ENCODE measurements at regions not wholly inside any gene's neighbourhood (a gene's known extent, or its start where the extent isn't known, plus 50 kb on each side); places are given as distances from the start of the nearest gene placed in this dataset.

GRCh38 chr12:83470749-83471148, 784.0 kb downstream of the TMTC2 start:
- no peaks in the 10 kb centered on the region for H3K27me3 ChIP-seq
- no peak for TF ChIP-seq POLR2AphosphoS5 (IDR thresholded peaks at IDR 0.05)
- no peaks in the 10 kb centered on the region for H3K4me1 ChIP-seq
- no peak for DNase-seq
- intact Hi-C loops (cut with DNase I) = no loop called here
- no peak overlapping the region for H3K4me3 ChIP-seq
- no peaks in the 10 kb centered on the region for H3K36me3 ChIP-seq
- H3K27ac ChIP-seq = no peak overlapping the region
- WGBS, 2 donors = 18 to 57% methylated on average over 3 of the region's 3 CpGs
- no peaks in the 10 kb centered on the region for H3K9me3 ChIP-seq

- H3K27me3 ChIP-seq = no peaks in the 10 kb centered on the region
These were observed 782.5 kb downstream of the TMTC2 start for GRCh38 chr12:83468988-83469908.

GRCh38 chr12:83465632-83466031, 778.9 kb downstream of the TMTC2 start:
- whole genome bisulfite sequencing, 2 donors = 20 to 64% methylated on average over 2 of the region's 2 CpGs
- intact Hi-C loops (cut with DNase I) = no loop called here
- no peak for DNase-seq
- H3K9me3 ChIP-seq = no peaks in the 10 kb centered on the region
- no peak overlapping the region for H3K27ac ChIP-seq
- no peaks in the 10 kb centered on the region for H3K36me3 ChIP-seq
- H3K27me3 ChIP-seq = no peaks in the 10 kb centered on the region
- H3K4me1 ChIP-seq = no peaks in the 10 kb centered on the region
- TF ChIP-seq CTCF (IDR thresholded peaks at IDR 0.05) (no peak), POLR2A (IDR thresholded peaks at IDR 0.05) (no peak), EP300 (IDR thresholded peaks at IDR 0.05) (no peak)
- no peak overlapping the region for H3K4me3 ChIP-seq

More at GRCh38 chr12:83468988-83469908, 782.5 kb downstream of the TMTC2 start:
- intact Hi-C loops (cut with DNase I) = no loop called here
- H3K4me3 ChIP-seq = no peak overlapping the region
- DNase-seq = no peak
- H3K4me1 ChIP-seq = no peaks in the 10 kb centered on the region
- no peaks in the 10 kb centered on the region for H3K36me3 ChIP-seq
- no peak for TF ChIP-seq POLR2A (IDR thresholded peaks at IDR 0.05)
- no peak for TF ChIP-seq POLR2AphosphoS5 (IDR thresholded peaks at IDR 0.05)
- no peak for TF ChIP-seq CTCF (IDR thresholded peaks at IDR 0.05)
- TF ChIP-seq EP300 (IDR thresholded peaks at IDR 0.05) = no peak
- WGBS, 2 donors = 71 to 82% methylated on average over 5 of the region's 5 CpGs
- H3K9me3 ChIP-seq = no peaks in the 10 kb centered on the region
- H3K27ac ChIP-seq = no peak overlapping the region

- intact Hi-C loops (cut with DNase I) = no loop called here
- DNase-seq = no peak
- no peak for TF ChIP-seq POLR2AphosphoS5 (IDR thresholded peaks at IDR 0.05)
- no peak for TF ChIP-seq POLR2A (IDR thresholded peaks at IDR 0.05)
- no peak for TF ChIP-seq EP300 (IDR thresholded peaks at IDR 0.05)
- TF ChIP-seq CTCF (IDR thresholded peaks at IDR 0.05) = no peak
- no peaks in the 10 kb centered on the region for H3K27me3 ChIP-seq
- H3K4me3 ChIP-seq = no peak overlapping the region
- H3K9me3 ChIP-seq = no peaks in the 10 kb centered on the region
- no peaks in the 10 kb centered on the region for H3K4me1 ChIP-seq
- no peaks in the 10 kb centered on the region for H3K36me3 ChIP-seq
- H3K27ac ChIP-seq = no peak overlapping the region
These were observed 775.7 kb downstream of the TMTC2 start for GRCh38 chr12:83462419-83462818.

- H3K27me3 ChIP-seq = no peaks in the 10 kb centered on the region
- intact Hi-C loops (cut with DNase I) = no loop called here
- no peaks in the 10 kb centered on the region for H3K4me1 ChIP-seq
- 65 to 74% methylated on average over 3 of the region's 3 CpGs for whole genome bisulfite sequencing, 2 donors
- H3K4me3 ChIP-seq = no peak overlapping the region
- no peak overlapping the region for H3K27ac ChIP-seq
- no peak for DNase-seq
- no peaks in the 10 kb centered on the region for H3K9me3 ChIP-seq
- H3K36me3 ChIP-seq = no peaks in the 10 kb centered on the region
- TF ChIP-seq EP300 (IDR thresholded peaks at IDR 0.05) = no peak
- TF ChIP-seq CTCF (IDR thresholded peaks at IDR 0.05) = no peak
- no peak for TF ChIP-seq POLR2AphosphoS5 (IDR thresholded peaks at IDR 0.05)
- no peak for TF ChIP-seq POLR2A (IDR thresholded peaks at IDR 0.05)
These were observed 774.7 kb downstream of the TMTC2 start for GRCh38 chr12:83461336-83461935.

All from sigmoid colon (tissue), 6 donors.